ENCODE measurements at regions not wholly inside any gene's neighbourhood (a gene's known extent, or its start where the extent isn't known, plus 50 kb on each side); places are given as distances from the start of the nearest gene placed in this dataset.

- DNase-seq = no peak
Measured at GRCh38 chr10:108260383-108260906, 1095.9 kb upstream of the SORCS1 start.

GRCh38 chr10:108254089-108254488 is 1089.6 kb upstream of the SORCS1 start:
- DNase-seq = no peak

GRCh38 chr10:108252771-108253170 is 1088.3 kb upstream of the SORCS1 start:
- no peak for DNase-seq

GRCh38 chr10:108250936-108251620 is 1086.6 kb upstream of the SORCS1 start:
- no peak for DNase-seq

GRCh38 chr10:108249940-108250339 is 1085.4 kb upstream of the SORCS1 start:
- DNase-seq = no peak

GRCh38 chr10:108244443-108245228 is 1080.1 kb upstream of the SORCS1 start:
- no peak for DNase-seq

GRCh38 chr10:108241166-108241565 is 1076.7 kb upstream of the SORCS1 start:
- DNase-seq = no peak

- DNase-seq = no peak
Measured at GRCh38 chr10:108238261-108238660, 1073.8 kb upstream of the SORCS1 start.

GRCh38 chr10:108230478-108231170 is 1066.1 kb upstream of the SORCS1 start:
- no peak for DNase-seq

GRCh38 chr10:108208732-108209131 is 1044.2 kb upstream of the SORCS1 start:
- no peak for DNase-seq

GRCh38 chr10:108208038-108208437 is 1043.5 kb upstream of the SORCS1 start:
- DNase-seq = no peak

GRCh38 chr10:108204528-108205305 is 1040.2 kb upstream of the SORCS1 start:
- DNase-seq = no peak

GRCh38 chr10:108203905-108204527 is 1039.5 kb upstream of the SORCS1 start:
- DNase-seq = no peak

GRCh38 chr10:108187408-108188012 is 1023.0 kb upstream of the SORCS1 start:
- DNase-seq = no peak

GRCh38 chr10:108184114-108184513 is 1019.6 kb upstream of the SORCS1 start:
- no peak for DNase-seq

- no peak for DNase-seq
Measured at GRCh38 chr10:108180878-108181277, 1016.4 kb upstream of the SORCS1 start.

GRCh38 chr10:108169846-108170245 is 1005.3 kb upstream of the SORCS1 start:
- DNase-seq = no peak

- DNase-seq = no peak
Measured at GRCh38 chr10:108167766-108168165, 1003.3 kb upstream of the SORCS1 start.

GRCh38 chr10:108166401-108166800 is 1001.9 kb upstream of the SORCS1 start:
- no peak for DNase-seq

- no peak for DNase-seq
Measured at GRCh38 chr10:108147346-108147745, 982.8 kb upstream of the SORCS1 start.

GRCh38 chr10:108141064-108141463 is 976.6 kb upstream of the SORCS1 start:
- no peak for DNase-seq

GRCh38 chr10:108132303-108132702 is 967.8 kb upstream of the SORCS1 start:
- no peak for DNase-seq

Measured in NCI-H446 treated with DMSO at 0.1 percent for 48 hours (cell line).